ENCODE measurements at regions not wholly inside any gene's neighbourhood (a gene's known extent, or its start where the extent isn't known, plus 50 kb on each side); places are given as distances from the start of the nearest gene placed in this dataset.

GRCh38 chrX:69263251-69263820 lies 98.1 kb upstream of the PJA1 start:
- no peak for TF ChIP-seq CTCF (conservative IDR thresholded peaks at IDR 0.05)
- no peak for TF ChIP-seq EZH2 (IDR thresholded peaks at IDR 0.05; ENCODE audit: low read depth)

Measured in PC-9 (cell line).